ENCODE measurements at regions not wholly inside any gene's neighbourhood (a gene's known extent, or its start where the extent isn't known, plus 50 kb on each side); places are given as distances from the start of the nearest gene placed in this dataset.

DNA sequence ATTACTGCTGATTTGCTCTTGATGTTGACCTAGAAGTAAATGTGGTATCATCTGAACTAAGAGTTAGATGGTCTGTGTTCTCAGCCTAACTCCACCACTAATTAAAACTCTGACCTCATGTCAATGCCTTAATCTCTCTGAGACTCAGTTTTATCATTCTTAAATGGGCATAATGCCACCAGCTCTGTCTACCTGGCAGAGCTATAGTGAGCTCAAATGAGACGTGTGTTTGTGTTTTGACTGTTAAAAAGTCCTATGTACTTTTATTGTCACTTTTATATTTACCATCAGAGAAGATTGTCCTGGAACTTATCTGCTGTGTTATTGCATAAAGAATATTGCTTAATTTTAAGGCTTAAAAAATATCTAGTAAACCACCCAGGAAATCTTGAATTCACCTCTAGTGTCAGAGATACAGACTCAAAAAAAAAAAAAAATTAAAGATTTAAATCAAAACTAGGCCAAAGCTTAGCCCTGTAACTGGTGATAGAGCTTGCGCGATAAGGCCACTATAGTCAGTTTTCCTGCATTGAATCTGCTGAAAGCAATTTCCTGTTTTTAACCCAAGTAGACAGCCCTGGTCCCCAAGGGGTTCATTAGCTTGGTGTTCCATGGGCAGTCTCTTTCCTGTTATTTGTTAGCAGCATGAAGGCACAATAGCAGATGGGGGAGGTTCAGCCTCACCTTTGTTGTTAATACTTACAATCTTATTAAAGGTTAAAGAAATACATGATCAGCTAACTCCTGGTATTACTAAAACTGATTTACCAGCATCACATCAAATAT is 261.8 kb downstream of the ATP23 start:
- no peak for DNase-seq

DNA sequence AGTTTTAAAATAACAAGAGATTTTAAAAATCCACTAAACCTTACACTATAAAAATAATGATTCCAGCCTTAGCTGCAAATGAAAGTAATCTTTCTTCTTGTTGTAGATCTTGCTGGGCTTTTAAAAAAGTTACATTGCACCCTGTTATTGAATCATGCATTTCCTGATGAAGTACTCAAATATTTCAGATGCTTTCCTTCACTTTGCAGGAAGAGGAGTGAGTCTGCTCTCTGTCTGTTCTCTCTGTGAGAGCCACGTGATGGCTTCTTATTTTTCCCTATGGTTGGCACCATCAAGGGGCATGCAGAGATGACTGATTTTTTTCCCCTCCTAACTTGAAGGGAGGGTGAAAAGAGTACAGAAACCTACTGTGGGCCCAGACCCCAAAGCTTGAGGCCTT is 262.7 kb downstream of the ATP23 start:
- no peak for DNase-seq

- no peak for DNase-seq
Measured at GRCh38 chr12:58206876-58207275, 265.5 kb downstream of the ATP23 start.

- DNase-seq: no peak
Measured at GRCh38 chr12:58211211-58211610, 269.8 kb downstream of the ATP23 start.

DNA sequence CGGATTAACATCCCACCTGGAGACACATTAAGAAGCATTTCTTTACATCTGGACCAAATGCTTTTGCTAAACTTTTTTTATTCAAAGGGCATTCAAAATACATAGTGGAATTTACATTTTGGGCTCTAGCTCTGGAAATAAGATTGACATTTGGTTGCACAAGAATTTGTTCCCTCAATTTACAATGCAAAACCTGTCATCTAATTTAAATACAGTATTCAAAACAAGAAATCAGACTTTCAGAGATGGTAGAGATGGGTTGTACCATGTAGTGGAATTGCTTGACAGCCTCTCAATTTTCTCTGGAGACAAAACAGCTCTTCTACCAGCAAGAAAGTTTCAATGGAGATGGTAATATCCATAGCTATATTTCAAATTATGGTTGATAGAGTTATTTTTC is 275.8 kb downstream of the ATP23 start:
- DNase-seq: no peak

- no peak for DNase-seq
Measured at GRCh38 chr12:58224536-58225105, 283.3 kb downstream of the ATP23 start.

DNA sequence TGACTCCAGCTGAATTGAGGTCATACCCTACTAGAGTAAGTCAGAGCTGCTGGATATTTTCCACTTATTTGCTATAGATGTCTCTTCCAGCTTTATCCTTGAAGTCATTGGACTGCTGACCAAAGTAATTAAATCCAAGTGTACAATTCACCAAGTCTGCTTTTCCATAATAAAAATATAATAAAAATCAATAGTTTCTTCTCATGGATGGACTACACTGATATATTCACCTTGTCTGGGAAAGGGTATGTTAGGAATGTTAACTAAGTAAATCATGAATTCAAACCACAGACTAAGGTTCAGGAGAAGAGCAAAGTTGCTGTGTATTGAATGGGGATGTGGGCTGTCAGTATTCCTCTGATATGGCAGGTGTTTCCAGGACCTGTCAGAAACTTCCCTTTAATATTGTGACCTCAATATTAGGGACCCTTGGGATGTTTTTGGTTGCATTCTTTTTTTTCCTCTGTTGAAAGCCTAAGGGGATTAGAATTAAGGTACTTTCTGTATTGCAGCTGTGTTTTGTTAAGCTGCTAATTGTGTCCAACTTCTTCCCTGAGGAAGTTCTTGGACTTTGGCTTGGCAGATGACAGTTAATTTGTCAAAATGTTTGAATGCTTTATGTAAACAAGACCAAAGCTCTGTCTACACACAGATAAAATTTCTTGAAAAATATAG is 284.0 kb downstream of the ATP23 start:
- no peak for DNase-seq

DNA sequence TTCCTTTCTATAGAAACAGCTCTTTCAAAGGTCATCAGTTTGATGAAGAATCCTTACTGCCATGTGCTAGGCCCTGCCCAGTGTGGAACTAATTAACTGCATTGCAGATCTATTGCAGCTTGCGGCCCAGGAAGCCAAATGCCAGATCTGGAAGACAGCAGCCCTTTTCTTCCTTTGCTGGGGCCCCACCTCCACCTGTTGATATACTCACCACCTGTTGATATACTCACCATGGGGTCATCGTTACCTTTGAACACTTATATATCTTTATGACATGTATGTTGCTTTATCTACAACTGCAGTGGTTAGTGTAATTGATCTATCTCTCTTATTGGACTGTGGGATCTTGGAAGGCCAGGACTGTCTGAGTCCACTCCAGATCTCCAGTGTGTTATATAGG is 292.5 kb downstream of the ATP23 start:
- DNase-seq: no peak

DNA sequence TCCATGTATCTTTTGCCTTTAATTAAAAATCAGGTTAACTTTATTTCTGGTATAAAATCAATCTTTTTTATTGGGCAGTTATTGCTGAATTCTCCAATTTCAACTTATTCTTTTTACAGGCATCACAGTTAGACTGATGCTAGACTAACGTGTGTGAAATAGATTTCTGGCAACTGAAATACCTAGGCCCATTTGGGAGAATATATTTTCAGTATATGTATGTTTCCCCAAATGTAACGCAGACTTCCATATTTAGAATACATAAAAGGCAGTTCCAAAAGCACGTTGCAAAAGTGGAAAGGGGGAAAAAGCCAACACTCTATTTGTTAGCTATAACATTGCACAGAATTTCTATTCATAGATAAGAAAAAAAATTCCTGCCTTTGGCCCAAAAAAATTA is 297.0 kb downstream of the ATP23 start:
- DNase-seq: no peak

GRCh38 chr12:58241099-58241498 is 299.7 kb downstream of the ATP23 start:
- DNase-seq: no peak

DNA sequence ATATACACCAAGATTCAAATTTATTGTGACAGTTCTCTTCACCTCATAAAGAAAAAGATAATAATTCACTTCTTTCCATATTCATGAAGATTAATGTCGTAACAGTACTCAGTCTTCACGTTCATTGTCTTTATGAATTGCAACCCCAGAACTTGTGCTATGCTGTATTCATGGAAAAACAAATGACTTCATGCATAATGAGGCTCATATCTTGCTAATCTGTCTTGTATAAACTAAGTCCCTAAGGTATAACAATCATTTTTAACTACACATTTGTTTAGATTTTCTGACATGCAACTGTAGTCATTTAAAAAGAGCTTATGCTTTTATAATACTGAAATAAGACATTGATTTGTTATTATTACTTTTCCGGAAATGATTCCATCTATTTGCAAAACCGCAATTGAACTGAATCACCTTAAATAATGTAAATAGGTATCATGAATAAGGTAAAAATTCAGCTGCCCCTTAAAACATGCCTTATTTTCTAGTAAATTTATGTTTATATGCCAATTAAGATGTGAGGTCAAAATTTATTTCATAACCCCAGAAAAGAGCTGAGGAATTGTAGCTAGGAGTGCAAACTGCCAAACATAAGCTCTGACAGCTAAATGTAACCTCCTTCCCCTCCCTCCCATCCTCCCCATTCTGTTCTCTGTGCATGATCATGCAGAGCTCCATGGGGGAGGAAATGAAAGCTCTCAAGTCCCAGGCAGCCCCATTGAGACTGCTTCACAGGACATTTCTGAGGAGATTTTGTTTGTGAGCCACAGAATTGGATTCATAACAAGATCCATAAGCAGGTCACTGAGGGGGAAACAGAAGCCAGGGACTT is 301.6 kb downstream of the ATP23 start:
- no peak for DNase-seq

DNA sequence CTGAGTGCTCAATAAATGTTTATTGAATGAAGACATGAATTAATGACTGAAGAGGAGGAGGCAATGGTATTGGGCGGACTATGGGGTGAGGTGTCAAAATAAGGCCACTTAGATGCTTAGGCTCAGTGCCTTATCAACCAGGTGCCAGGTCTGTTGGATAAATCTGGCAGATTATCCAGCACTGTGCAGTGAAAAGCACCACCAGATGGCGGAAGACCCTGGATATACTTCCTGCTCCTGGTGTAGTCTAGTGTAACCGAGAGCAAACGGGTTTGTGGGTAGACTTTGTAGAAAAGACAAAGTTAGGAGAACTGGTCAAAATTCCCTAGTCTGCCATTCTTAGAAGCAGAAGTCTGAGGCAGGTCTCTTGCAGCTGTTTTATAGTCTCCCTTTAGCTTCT is 306.3 kb downstream of the ATP23 start:
- no peak for DNase-seq

GRCh38 chr12:58248599-58248998 is 307.2 kb downstream of the ATP23 start:
- no peak for DNase-seq

DNA sequence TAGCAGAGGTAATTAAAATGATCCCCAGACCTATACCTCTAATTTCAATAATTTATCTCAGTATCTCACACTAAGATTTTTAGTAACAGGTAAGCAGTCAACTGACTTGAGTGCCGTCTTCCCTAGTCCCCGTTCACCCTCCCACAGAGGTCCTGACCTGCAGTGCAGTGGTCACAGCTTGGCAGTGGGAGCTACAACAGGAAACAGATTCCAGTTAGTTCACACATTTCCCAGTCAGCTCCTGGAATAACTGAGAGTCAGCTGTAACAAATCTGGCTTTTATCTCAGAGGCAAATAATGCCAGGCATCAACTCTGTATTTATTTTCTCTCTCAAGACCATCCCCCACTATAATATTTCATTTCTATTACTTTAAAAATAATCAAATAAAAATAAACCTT is 308.2 kb downstream of the ATP23 start:
- DNase-seq: no peak

DNA sequence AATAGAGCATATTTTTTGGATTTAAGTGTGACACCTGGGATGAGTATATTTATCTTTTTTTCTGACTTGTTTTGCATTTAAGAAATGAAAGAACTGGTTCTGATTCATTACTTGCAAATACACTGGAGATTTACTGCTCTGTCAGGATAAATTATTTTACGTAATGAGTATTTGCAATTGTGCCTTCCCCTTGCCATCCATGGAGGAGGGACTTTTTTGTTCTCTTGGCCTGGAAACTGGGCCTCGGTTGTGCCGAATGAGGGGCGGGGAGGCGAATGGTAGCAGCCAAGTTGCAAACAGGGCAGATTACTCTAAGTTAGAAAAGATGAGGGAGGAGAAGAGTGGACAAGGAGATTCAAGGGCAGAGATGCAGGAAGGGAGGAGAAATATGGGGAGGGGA is 308.7 kb downstream of the ATP23 start:
- DNase-seq: no peak

GRCh38 chr12:58252914-58253313 is 311.5 kb downstream of the ATP23 start:
- DNase-seq: no peak

GRCh38 chr12:58253663-58254062 is 312.3 kb downstream of the ATP23 start:
- DNase-seq: no peak

GRCh38 chr12:58254463-58255100 is 313.2 kb downstream of the ATP23 start:
- DNase-seq: no peak

GRCh38 chr12:58262796-58263195 is 321.4 kb downstream of the ATP23 start:
- no peak for DNase-seq

GRCh38 chr12:58263816-58264215 is 322.4 kb downstream of the ATP23 start:
- DNase-seq: no peak

DNA sequence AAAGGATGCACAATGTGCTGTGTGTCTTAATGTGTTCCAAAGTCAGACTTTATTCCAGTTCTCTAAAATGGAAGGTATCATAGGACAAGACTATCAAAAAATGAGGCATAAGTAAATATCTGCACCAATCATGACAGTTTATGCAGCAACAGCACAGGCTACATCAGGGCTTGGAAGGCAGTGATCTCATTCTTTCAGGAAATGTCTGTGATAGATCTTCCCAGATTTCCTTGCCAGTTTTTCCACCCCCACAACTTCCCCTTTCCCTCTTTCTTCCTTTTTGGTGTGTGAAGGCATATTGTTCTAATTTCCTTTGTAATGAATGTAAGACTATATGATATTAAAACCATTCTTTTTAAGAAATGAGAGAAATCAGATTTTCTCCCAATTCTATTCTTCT is 326.7 kb downstream of the ATP23 start:
- no peak for DNase-seq

- no peak for DNase-seq
Measured at GRCh38 chr12:58269476-58269875, 328.1 kb downstream of the ATP23 start.

Measured in activated CD4-positive, alpha-beta T cell treated with anti-CD3 and anti-CD28 coated beads, Interleukin-2, amount 50 U/mL, for 48 hours (primary cell).